GM12865 (cell line): ENCODE measurements at regions not wholly inside any gene's neighbourhood (a gene's known extent, or its start where the extent isn't known, plus 50 kb on each side); places are given as distances from the start of the nearest gene placed in this dataset.

Experiments used
- DNase-seq: peaks from one replicate; pipeline ENCODE4 v3.0.0; 2010; ENCODE audit warnings: low read depth
- H3K4me3 ChIP-seq: 2 replicates; pipeline ENCODE4 v1.5.1; 2011; ENCODE audit warnings: mild to moderate bottlenecking, low read depth, low read length, control low read depth
- TF ChIP-seq, protein P1 (sequence below): IDR thresholded peaks from 2 replicates; pipeline ENCODE4 v1.5.1; 2011; ENCODE audit warnings: low read length, control low read depth, low read depth, inconsistent platforms; ENCODE audit not compliant: insufficient read depth; ENCODE audit errors: missing control alignments

DNA sequence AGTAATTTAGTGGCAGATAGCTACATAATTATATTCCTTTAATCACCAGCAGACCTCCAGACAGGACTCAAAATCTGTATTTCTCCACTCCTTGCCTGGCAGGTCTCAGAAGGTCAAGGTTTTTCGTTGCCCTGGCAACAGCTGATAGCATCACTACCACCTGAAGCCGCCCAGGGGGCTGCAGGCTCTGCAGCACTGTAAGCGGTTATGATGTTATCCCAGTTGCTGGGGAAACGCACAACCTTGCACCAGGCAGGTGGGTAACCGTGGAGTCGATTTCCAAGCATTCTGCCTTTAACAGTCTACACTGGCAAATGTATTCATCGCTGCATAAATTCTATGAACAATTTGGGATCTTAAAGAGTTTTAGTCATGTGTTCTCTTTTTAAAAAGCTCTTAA is 756.3 kb downstream of the NTRK3 start:
- no peak for DNase-seq
- TF ChIP-seq, protein P1, sequence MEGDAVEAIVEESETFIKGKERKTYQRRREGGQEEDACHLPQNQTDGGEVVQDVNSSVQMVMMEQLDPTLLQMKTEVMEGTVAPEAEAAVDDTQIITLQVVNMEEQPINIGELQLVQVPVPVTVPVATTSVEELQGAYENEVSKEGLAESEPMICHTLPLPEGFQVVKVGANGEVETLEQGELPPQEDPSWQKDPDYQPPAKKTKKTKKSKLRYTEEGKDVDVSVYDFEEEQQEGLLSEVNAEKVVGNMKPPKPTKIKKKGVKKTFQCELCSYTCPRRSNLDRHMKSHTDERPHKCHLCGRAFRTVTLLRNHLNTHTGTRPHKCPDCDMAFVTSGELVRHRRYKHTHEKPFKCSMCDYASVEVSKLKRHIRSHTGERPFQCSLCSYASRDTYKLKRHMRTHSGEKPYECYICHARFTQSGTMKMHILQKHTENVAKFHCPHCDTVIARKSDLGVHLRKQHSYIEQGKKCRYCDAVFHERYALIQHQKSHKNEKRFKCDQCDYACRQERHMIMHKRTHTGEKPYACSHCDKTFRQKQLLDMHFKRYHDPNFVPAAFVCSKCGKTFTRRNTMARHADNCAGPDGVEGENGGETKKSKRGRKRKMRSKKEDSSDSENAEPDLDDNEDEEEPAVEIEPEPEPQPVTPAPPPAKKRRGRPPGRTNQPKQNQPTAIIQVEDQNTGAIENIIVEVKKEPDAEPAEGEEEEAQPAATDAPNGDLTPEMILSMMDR: no peak
- H3K4me3 ChIP-seq: no peak overlapping the region

DNA sequence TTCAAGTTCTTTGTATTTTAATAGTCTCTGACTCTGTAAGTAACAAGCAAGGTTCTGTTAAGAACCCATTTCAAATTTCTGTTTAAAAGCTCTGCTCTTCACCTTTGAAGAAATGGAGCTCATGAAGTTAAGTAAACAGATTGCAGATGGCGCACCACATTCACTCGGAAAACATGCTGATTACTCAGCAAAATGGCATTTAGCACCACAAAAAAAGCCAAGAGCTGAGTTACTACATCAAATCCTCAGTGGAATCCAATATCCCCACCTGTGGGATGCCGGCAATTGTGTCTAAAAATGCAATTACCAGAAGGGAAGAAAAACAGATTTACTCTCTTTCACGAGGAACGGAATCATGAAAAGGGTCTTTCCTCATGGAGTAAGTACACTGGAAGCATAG is 758.0 kb downstream of the NTRK3 start:
- TF ChIP-seq, protein P1: no peak
- DNase-seq: no peak
- no peak overlapping the region for H3K4me3 ChIP-seq

DNA sequence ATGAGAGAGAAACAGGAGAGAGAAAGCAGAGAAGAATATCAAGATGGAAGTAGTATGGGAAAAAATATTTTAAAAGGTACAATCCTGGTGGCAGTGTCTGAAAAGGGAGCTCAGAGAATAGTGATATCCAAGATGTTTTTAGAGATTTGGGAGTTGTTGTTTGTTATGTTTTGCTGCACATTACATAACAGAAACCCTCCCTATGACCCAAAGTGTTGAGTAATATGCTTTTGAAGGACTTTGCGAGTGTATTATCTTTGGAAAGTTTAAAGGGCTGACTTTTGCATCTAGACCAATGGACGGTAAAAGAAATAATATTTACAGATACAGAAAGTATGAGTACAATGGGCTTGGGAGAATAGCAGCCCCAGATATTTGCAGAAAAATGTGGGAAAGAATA is 759.7 kb downstream of the NTRK3 start:
- TF ChIP-seq, protein P1: no peak
- no peak for DNase-seq
- H3K4me3 ChIP-seq: no peak overlapping the region

DNA sequence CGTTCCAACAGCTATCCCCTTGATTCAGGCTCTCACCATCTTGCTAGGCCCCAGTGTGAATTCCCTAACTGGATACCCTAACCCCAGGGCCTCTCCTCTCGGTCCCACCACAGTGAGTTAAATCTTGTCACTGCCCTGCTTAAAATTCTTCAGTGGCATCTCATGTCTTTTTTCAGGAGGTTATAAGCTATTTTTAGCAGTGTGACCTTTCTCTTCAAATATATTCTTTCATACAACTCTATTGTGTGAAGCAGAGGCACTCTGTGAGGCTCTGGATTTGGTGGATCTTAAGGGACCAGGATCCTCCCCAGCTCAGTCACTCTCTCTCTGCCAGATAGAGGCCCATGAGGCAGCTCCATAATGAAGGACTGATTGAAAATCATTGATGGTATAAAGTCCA is 760.4 kb downstream of the NTRK3 start:
- H3K4me3 ChIP-seq: no peak overlapping the region
- no peak for DNase-seq
- TF ChIP-seq, protein P1: no peak

DNA sequence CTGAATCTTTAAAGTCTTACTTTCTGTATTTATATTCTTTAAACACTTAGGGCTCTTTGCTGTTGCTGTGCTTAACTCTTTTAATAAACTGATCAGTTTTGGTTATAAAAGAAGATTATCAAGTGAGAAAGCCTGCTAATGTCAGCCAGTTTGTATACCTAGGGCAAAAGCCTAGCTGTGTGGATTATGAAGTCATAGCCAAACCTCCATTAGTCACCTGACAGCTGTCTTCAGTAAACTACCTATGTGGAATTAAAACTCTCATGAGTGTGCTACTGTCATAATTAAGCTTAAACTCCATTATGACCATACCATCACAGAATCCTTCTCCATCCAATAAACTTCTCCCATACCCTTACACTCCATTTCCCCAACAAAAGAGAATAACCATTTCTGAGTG is 762.7 kb downstream of the NTRK3 start:
- TF ChIP-seq, protein P1: no peak
- H3K4me3 ChIP-seq: no peak overlapping the region
- no peak for DNase-seq

DNA sequence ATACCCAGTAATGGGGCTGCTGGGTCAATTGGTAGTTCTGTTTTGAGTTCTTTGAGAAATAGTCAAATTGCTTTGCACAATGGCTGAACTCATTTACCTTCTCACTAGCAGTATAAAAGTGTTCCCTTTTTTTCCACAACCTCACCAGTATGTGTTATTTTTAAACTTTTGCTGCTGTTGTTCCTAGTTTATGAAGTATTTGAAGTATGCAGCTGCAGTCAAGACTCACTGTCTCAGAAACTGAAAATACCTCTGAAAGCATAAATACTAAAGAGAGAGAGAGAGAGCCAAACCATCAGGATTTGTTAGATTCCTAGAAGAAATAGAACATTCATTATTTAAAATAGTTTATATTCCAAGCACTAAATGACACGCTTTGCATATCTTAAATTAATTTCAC is 764.2 kb downstream of the NTRK3 start:
- TF ChIP-seq, protein P1: no peak
- no peak overlapping the region for H3K4me3 ChIP-seq
- DNase-seq: no peak

DNA sequence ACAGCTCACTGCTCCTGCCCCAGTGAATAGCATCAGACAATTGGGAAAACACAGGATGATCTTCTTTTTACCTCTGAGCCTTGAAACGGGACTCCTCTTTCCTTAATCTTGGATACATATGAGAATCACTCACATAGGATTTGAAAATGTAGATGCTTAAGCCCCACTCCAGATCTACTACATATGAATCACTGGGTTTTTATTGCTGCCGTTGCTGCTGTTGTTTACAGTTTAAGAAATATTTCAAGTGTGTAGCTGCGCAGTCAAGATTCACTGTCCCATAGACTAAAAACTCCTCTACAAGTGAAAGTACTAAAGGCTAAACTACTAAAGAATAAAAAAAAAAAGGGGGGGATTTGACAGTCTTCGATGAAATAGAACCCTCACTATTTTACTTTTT is 765.9 kb downstream of the NTRK3 start:
- TF ChIP-seq, protein P1: no peak
- no peak overlapping the region for H3K4me3 ChIP-seq
- no peak for DNase-seq
